Adrenal gland (tissue), 5 donors: ENCODE measurements at regions not wholly inside any gene's neighbourhood (a gene's known extent, or its start where the extent isn't known, plus 50 kb on each side); places are given as distances from the start of the nearest gene placed in this dataset.

Experiments
- POLR2A ChIP-seq, 2 donors: fragments of 450-650 bp; IDR thresholded peaks; one replicate each; pipeline ENCODE4 v1.6.1; 2017; ENCODE audit warnings: antibody characterized with exemption in 2 of 2, mild to moderate bottlenecking in 2 of 2, moderate library complexity in 1 of 2
- TF ChIP-seq, protein P1 (sequence below), 6 experiments: fragments of 450-650 bp in 4 of 6; fragments of 200-600 bp in 2 of 6; sonication (generic) in 1 of 6; IDR thresholded peaks; 1 replicate in 5 of 6; 2 replicates in 1 of 6; pipeline versions ENCODE4 v1.5.1 to v1.8.0; 2016 to 2021; ENCODE audit warnings: antibody characterized with exemption in 6 of 6, mild to moderate bottlenecking in 2 of 6, moderate library complexity in 1 of 6
- donor health status: DM: no; HTN: no; CAD: no.

DNA sequence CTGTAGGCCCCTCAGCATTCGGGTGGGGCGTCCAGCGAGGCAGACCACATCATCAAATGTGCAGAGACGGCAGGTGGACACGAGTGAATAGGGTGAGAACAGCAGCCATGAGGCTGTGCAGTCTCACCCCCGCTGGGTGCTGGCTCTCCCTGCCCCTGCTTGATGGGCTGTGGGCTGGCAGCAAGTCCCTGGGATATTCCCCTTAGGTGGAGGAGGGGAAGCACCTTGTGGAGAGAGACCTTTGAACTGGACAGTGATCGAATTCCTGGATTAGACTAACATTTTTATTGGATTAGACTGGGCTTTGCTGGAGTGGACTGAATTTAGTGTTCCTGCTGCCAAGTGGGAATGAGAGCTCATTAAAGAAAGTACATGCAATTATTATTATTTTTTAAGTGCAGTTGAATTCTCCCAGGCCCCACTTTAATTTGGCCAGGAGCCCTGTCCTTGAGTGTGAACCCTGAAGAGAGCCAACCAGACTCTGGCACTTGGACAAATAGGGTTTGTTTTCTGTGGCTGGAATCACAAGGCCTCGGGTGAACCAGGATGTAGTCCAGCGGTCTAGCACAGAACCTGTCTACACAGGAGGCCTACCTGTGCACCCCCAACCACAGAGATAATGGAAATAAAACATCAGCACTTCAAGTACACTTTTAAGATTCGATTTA, 193.1 kb downstream of the ABHD5 start:
- TF ChIP-seq, protein P1, sequence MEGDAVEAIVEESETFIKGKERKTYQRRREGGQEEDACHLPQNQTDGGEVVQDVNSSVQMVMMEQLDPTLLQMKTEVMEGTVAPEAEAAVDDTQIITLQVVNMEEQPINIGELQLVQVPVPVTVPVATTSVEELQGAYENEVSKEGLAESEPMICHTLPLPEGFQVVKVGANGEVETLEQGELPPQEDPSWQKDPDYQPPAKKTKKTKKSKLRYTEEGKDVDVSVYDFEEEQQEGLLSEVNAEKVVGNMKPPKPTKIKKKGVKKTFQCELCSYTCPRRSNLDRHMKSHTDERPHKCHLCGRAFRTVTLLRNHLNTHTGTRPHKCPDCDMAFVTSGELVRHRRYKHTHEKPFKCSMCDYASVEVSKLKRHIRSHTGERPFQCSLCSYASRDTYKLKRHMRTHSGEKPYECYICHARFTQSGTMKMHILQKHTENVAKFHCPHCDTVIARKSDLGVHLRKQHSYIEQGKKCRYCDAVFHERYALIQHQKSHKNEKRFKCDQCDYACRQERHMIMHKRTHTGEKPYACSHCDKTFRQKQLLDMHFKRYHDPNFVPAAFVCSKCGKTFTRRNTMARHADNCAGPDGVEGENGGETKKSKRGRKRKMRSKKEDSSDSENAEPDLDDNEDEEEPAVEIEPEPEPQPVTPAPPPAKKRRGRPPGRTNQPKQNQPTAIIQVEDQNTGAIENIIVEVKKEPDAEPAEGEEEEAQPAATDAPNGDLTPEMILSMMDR (IDR thresholded peaks at IDR 0.05), result no peak
- no peak for TF ChIP-seq POLR2A (IDR thresholded peaks at IDR 0.05)
